Hepatocyte (in vitro differentiated cells): ENCODE measurements at regions not wholly inside any gene's neighbourhood (a gene's known extent, or its start where the extent isn't known, plus 50 kb on each side); places are given as distances from the start of the nearest gene placed in this dataset.

Experiments
- EZH2 ChIP-seq: fragments of 200-600 bp; sonication (generic); IDR thresholded peaks from 2 replicates; pipeline ENCODE4 v1.6.1; 2016; ENCODE audit warnings: antibody characterized with exemption, mild to moderate bottlenecking, borderline replicate concordance
- TF ChIP-seq, protein P1 (sequence below): fragments of 200-600 bp; sonication (generic); IDR thresholded peaks from 2 replicates; pipeline ENCODE4 v1.5.1; 2016; ENCODE audit warnings: antibody characterized with exemption, mild to moderate bottlenecking; ENCODE audit not compliant: poor library complexity

DNA sequence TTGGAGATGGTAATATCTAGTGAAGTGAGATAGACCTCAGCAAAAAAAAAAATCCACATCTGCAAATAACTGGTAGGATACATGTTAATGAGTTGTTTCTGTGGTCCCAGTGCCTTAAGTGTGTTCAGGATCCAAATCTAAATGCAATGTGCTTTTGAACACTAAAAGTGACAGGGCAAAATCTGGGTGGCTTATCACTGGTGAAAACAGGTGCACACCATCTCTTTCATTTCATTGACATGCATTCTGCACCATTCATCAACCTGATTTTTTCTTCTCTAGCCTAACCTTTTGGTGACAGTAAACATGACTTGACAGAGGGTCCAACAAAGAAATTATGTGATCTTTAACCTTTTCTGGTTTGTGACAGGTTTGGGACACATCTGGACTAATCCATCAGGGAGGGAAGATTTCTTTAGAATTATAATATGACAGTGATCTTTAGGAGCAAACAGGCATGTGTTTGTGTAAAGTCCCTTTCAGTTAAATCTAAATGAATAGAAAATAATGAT, 201.6 kb upstream of the NEGR1 start:
- TF ChIP-seq, protein P1, sequence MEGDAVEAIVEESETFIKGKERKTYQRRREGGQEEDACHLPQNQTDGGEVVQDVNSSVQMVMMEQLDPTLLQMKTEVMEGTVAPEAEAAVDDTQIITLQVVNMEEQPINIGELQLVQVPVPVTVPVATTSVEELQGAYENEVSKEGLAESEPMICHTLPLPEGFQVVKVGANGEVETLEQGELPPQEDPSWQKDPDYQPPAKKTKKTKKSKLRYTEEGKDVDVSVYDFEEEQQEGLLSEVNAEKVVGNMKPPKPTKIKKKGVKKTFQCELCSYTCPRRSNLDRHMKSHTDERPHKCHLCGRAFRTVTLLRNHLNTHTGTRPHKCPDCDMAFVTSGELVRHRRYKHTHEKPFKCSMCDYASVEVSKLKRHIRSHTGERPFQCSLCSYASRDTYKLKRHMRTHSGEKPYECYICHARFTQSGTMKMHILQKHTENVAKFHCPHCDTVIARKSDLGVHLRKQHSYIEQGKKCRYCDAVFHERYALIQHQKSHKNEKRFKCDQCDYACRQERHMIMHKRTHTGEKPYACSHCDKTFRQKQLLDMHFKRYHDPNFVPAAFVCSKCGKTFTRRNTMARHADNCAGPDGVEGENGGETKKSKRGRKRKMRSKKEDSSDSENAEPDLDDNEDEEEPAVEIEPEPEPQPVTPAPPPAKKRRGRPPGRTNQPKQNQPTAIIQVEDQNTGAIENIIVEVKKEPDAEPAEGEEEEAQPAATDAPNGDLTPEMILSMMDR, result no peak
- TF ChIP-seq EZH2, result no peak
